ENCODE measurements at regions not wholly inside any gene's neighbourhood (a gene's known extent, or its start where the extent isn't known, plus 50 kb on each side); places are given as distances from the start of the nearest gene placed in this dataset.

DNA sequence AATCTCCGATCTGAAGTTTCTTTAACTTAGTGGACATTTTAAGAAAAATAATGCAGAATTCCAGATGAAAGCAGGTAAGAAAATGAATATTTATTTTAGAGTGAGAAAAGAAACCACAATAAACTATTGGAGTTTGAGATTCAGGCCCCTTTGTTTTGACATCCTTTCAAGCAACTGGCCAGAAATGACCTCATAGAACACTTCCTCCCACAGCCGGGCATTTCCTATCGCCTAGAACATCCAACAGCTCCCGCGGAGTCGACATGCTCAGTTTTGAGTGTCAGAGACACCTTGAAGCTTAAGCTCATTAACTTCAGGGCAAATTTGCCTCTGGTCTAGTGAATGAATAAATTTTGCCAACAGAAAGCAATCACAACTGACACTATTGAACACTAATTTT lies 369.2 kb downstream of the TLE4 start:
- no peak for DNase-seq (ENCODE audit: low spot score)
- CTCF ChIA-PET, result interaction anchor here (0.7 kb wide), 1 partner anchor 12 kb away, joined by 4 read pairs; no protein-coding TSS in a partner anchor
- H3K27ac ChIP-seq, result no peak overlapping the region
- POLR2A ChIA-PET (ENCODE audit: low non-redundant PET), result no interaction called here
- TF ChIP-seq, protein P1, sequence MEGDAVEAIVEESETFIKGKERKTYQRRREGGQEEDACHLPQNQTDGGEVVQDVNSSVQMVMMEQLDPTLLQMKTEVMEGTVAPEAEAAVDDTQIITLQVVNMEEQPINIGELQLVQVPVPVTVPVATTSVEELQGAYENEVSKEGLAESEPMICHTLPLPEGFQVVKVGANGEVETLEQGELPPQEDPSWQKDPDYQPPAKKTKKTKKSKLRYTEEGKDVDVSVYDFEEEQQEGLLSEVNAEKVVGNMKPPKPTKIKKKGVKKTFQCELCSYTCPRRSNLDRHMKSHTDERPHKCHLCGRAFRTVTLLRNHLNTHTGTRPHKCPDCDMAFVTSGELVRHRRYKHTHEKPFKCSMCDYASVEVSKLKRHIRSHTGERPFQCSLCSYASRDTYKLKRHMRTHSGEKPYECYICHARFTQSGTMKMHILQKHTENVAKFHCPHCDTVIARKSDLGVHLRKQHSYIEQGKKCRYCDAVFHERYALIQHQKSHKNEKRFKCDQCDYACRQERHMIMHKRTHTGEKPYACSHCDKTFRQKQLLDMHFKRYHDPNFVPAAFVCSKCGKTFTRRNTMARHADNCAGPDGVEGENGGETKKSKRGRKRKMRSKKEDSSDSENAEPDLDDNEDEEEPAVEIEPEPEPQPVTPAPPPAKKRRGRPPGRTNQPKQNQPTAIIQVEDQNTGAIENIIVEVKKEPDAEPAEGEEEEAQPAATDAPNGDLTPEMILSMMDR (conservative IDR thresholded peaks at IDR 0.05; ENCODE audit: low read depth), result no peak

DNA sequence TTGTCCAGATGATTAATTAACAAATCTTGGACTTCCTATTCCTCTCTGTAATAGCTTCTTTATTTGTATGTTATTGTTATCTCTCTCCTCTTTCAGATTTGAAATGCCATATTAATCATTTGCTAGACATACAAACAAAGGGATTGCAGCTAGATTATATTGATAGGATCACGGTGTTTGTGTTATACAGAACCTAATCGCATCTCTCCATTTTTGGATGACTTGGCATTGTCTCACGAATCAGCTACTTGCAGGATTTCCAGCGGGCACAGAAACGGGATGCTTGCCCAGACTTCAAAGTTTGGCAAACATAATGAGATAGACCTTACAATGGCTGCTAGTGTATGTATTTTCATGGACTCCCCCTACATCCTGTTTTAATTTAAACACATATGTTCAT lies 368.1 kb downstream of the TLE4 start:
- TF ChIP-seq, protein P1 (conservative IDR thresholded peaks at IDR 0.05; ENCODE audit: low read depth), result no peak
- no peak overlapping the region for H3K27ac ChIP-seq
- ChIA-PET POLR2A (ENCODE audit: low non-redundant PET) (no interaction called here), CTCF (interaction anchor here (0.6 kb wide), 2 partner anchors 453 to 776 kb away, joined by 3 to 4 read pairs; no protein-coding TSS in a partner anchor)
- no peak for DNase-seq (ENCODE audit: low spot score)

DNA sequence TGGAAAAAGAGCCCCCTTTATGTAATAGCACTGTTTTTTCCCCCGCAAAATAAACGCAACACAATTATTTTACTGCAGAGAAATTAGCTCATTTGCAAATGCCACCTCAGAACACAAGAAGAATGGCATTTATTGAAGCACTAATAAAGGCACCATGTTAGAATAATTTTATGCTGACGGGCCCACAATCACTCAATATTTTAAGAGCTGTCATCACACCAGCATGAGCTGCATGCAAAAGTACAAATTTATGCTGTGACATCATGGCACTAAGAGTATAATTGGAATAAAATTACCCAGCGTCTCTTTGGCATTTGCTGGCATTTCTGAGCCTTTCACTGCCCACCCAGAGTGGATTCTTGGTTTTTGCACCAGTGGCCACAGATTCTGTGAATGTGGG lies 364.6 kb downstream of the TLE4 start:
- ChIA-PET CTCF (no interaction called here), POLR2A (ENCODE audit: low non-redundant PET) (no interaction called here)
- no peak for DNase-seq (ENCODE audit: low spot score)
- TF ChIP-seq, protein P1 (conservative IDR thresholded peaks at IDR 0.05; ENCODE audit: low read depth), result no peak
- H3K27ac ChIP-seq, result no peak overlapping the region

DNA sequence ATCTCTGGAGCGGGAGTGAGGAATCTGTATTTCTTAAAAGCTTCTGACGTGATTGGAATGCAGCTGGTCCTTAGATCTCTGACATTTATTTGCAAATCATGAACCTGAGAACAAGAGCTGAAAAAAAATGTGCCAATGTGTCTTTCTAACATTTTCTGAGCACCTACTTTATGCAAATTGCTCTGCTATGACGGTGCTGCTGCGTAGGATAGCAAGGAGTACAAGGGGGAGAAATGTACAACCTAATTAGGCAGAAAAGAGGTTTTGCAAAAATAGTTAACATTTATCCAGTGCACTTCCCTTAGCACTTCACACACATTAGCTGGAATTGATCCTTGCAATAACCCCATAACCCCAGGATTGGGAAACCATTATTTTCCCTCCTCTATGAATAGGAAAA lies 357.5 kb downstream of the TLE4 start:
- CTCF ChIA-PET, result no interaction called here
- no peak overlapping the region for H3K27ac ChIP-seq
- no peak for DNase-seq (ENCODE audit: low spot score)
- POLR2A ChIA-PET (ENCODE audit: low non-redundant PET), result no interaction called here
- TF ChIP-seq, protein P1 (conservative IDR thresholded peaks at IDR 0.05; ENCODE audit: low read depth), result no peak

DNA sequence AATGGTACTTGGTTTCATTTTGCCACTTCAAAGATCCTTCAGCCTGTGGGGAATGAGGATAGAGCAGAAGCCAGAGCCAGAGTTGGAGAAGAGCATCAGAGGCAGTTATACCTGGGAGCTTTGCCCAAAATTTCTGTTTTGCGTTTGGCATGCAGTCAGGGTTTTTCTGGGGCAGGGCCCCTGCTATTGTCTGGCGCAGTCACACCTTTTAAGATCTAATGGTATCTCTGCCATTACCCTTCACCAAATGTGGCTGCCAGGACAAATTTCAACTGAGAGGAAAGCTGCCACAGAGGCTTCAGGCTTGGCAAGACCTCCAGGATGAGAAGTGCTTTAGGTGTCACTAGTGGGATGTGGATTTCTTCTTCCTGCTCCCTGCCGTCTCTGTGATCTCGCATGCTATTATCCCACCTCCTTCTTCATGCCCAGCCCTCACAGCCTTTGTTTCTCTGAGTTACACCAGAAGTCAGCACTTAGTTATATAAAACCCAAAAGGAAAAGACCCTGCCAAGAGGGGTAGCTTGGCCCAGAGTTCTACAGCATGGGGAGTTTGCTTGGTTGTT lies 357.0 kb downstream of the TLE4 start:
- no peak for DNase-seq (ENCODE audit: low spot score)
- ChIA-PET CTCF (interaction anchor here (0.6 kb wide), 1 partner anchor 12 kb away, joined by 4 read pairs; no protein-coding TSS in a partner anchor), POLR2A (ENCODE audit: low non-redundant PET) (no interaction called here)
- TF ChIP-seq, protein P1 (conservative IDR thresholded peaks at IDR 0.05; ENCODE audit: low read depth), result no peak
- no peak overlapping the region for H3K27ac ChIP-seq

DNA sequence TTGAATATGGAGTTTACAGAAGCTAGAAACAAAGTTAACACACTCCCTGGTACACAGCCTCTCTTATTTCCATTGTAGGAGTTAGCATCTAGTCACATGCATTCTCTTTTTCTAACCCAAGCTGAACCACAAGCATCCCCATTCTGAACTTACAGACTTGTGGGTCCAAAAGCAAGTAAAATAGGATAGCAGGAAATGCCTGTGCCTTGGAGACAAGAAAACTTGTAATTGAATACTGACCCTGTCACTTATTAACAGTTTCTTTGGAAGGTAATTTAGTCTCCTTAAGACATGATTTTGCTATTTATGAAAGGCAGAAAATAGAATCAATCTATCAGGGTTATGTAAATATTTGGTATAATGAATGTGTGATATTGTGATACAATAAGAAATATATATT lies 353.6 kb downstream of the TLE4 start:
- H3K27ac ChIP-seq, result no peak overlapping the region
- CTCF ChIA-PET, result interaction anchor here (0.7 kb wide), 1 partner anchor 152 kb away, joined by 4 read pairs; no protein-coding TSS in a partner anchor
- TF ChIP-seq, protein P1 (conservative IDR thresholded peaks at IDR 0.05; ENCODE audit: low read depth), result no peak
- DNase-seq (ENCODE audit: low spot score), result no peak
- POLR2A ChIA-PET (ENCODE audit: low non-redundant PET), result no interaction called here
